Esophagus squamous epithelium (tissue), 5 donors: ENCODE measurements at regions not wholly inside any gene's neighbourhood (a gene's known extent, or its start where the extent isn't known, plus 50 kb on each side); places are given as distances from the start of the nearest gene placed in this dataset.

Experiments used
- DNase-seq: peaks from one replicate; lab custom pipeline; 2025; lab: John Stamatoyannopoulos, UW
- H3K27ac ChIP-seq, 4 donors: fragments of 200-600 bp; sonication (generic); one replicate each; pipeline ENCODE4 v1.5.1; 2016 to 2019; ENCODE audit warnings: mild to moderate bottlenecking in 1 of 4
- H3K27me3 ChIP-seq, 4 donors: fragments of 200-600 bp; sonication (generic); 1 replicate in 3 of 4; 2 replicates in 1 of 4; pipeline versions ENCODE4 v1.5.1 to v1.6.0; 2017 to 2021; ENCODE audit warnings: antibody characterized with exemption in 1 of 4
- H3K36me3 ChIP-seq, 3 donors: fragments of 200-600 bp; sonication (generic); one replicate each; pipeline ENCODE4 v1.5.1; 2016 to 2019
- H3K4me1 ChIP-seq, 3 donors: fragments of 200-600 bp; sonication (generic); one replicate each; pipeline ENCODE4 v1.5.1; 2017 to 2019
- H3K4me3 ChIP-seq, 4 donors: fragments of 200-600 bp; sonication (generic); 1 replicate in 3 of 4; 2 replicates in 1 of 4; pipeline ENCODE4 v1.5.1; 2016 to 2019; ENCODE audit warnings: mild to moderate bottlenecking in 2 of 4, moderate library complexity in 1 of 4
- H3K9me3 ChIP-seq, 3 donors: fragments of 200-600 bp; sonication (generic); one replicate each; pipeline ENCODE4 v1.5.1; 2016 to 2019
- POLR2A ChIP-seq, 4 donors: fragments of 450-650 bp; IDR thresholded peaks; one replicate each; pipeline ENCODE4 v1.6.1; 2017; ENCODE audit warnings: antibody characterized with exemption in 4 of 4, mild to moderate bottlenecking in 4 of 4, moderate library complexity in 3 of 4
- WGBS, 2 donors: methylation state at CpG; one replicate each; pipeline ENCODE4 v1.1.5; 2018; 5-methylcytosine and 5-hydroxymethylcytosine counted together
- intact Hi-C: fragments of 100-400 bp; cut with DNase I; formaldehyde crosslinking; loops from one replicate; pipeline ENCODE4 v1.15.0; 2022
- TF ChIP-seq, protein P1 (sequence below), 6 experiments: fragments of 450-650 bp in 4 of 6; fragments of 200-600 bp in 2 of 6; sonication (generic) in 2 of 6; IDR thresholded peaks; one replicate each; pipeline ENCODE4 v1.5.1; 2016 to 2019; ENCODE audit warnings: antibody characterized with exemption in 6 of 6, mild to moderate bottlenecking in 4 of 6, moderate library complexity in 4 of 6
- donor health status: DM: yes; HTN: yes; CAD: no.

DNA sequence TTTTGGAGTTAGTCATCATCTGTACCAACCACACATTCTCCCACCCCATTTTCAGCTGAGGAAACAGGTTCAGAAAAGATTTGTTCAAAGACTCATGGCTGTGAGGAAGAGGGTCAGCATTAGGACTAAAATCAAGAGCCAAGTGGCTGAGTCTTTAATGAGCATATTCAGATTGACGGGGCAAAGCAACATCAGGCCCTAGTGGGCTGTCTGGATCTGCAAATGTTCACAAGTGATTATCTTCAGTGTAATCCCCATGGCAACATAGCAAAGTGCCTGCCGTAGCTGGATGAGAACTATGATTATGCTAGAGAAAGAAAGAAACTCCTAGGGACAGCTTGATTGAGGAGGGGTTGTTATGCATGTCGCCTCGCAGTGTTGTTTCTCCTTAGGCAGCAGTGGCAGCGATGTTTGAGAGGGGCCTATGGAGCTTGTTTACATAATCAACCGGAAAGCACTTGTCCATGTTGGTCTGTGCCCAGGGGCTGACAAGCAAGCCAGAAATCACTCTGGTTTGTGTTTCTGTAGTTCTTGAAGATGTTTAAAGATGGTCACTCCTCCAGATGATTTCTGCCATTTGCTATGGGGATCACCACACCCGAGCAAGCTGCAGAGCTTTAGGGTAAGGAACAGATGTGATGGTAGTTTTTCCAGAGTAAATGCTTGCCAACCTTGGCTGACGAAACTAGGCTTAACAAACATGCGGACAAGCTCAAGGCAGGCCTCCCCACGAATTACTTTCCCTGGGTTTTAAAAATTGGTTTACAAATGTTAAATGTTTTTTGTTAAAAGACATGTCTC lies 124.3 kb upstream of the MLIP start:
- intact Hi-C loops, result no loop called here

DNA sequence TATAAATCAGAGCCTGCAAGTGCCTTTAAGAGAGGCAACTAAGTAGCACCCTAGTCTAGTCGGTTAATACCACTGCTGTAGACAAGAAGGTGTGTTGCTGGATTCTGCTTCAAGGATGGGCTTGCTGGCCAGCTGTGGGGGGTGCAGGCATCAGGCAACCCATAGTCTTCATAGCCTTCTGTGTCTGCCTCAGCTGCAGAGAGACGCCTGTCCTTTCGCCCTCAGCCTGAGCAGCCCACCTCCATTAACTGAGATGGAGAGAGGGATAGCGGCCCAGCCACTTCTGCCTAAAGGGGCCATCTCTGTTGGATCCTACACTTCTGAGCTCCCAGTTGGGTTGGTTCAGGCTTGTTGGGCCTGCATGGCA lies 123.7 kb upstream of the MLIP start:
- Histone ChIP-seq H3K4me1 (peaks cover 0 to 21% (median 13%) of the 10 kb centered on the region in 3 donors), H3K27me3 (no peaks in the 10 kb centered on the region), H3K9me3 (no peaks in the 10 kb centered on the region), H3K4me3 (no peak overlapping the region), H3K36me3 (no peaks in the 10 kb centered on the region), H3K27ac (no peak overlapping the region)
- WGBS, 2 donors, result 50 to 85% methylated on average over 1 to 4 of the region's 4 CpGs
- TF ChIP-seq POLR2A (IDR thresholded peaks at IDR 0.05), result no peak
- TF ChIP-seq, protein P1, sequence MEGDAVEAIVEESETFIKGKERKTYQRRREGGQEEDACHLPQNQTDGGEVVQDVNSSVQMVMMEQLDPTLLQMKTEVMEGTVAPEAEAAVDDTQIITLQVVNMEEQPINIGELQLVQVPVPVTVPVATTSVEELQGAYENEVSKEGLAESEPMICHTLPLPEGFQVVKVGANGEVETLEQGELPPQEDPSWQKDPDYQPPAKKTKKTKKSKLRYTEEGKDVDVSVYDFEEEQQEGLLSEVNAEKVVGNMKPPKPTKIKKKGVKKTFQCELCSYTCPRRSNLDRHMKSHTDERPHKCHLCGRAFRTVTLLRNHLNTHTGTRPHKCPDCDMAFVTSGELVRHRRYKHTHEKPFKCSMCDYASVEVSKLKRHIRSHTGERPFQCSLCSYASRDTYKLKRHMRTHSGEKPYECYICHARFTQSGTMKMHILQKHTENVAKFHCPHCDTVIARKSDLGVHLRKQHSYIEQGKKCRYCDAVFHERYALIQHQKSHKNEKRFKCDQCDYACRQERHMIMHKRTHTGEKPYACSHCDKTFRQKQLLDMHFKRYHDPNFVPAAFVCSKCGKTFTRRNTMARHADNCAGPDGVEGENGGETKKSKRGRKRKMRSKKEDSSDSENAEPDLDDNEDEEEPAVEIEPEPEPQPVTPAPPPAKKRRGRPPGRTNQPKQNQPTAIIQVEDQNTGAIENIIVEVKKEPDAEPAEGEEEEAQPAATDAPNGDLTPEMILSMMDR (IDR thresholded peaks at IDR 0.05), result no peak
- no peak for DNase-seq
- intact Hi-C loops, result no loop called here

More for the DNA sequence above, 124.3 kb upstream of the MLIP start:
- H3K4me3 ChIP-seq, result no peak overlapping the region
- DNase-seq, result no peak
- 38 to 39% methylated on average over 9 to 10 of the region's 10 CpGs for WGBS, 2 donors
- H3K9me3 ChIP-seq, result no peaks in the 10 kb centered on the region
- H3K27me3 ChIP-seq, result no peaks in the 10 kb centered on the region
- H3K27ac ChIP-seq, result no peak overlapping the region
- H3K4me1 ChIP-seq, result peaks cover 0 to 21% (median 13%) of the 10 kb centered on the region in 3 donors
- TF ChIP-seq, protein P1 (IDR thresholded peaks at IDR 0.05), result no peak
- TF ChIP-seq POLR2A (IDR thresholded peaks at IDR 0.05), result no peak
- H3K36me3 ChIP-seq, result no peaks in the 10 kb centered on the region

DNA sequence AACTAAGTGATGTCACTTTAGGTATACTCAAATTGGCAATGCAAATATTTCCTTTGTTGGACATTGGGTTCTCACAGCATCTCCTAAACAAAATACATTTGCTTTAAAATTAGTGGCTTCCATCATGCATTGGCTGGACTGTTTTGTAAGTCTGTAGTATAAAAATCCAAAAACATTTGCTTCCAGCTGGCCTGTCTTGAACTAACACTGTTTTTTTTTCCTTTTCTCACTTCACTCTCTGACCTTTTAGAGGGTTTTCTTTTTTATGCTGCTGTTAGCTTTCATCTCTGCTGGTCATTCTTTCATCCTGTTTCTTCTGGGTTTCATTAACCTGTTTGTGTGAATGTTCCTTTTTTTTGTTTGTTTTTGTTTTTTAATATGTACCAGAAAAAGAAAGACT lies 121.7 kb upstream of the MLIP start:
- no peak overlapping the region for H3K27ac ChIP-seq
- no peaks in the 10 kb centered on the region for H3K27me3 ChIP-seq
- intact Hi-C loops, result no loop called here
- peaks cover 0 to 17% (median 13%) of the 10 kb centered on the region in 3 donors for H3K4me1 ChIP-seq
- H3K4me3 ChIP-seq, result no peak overlapping the region
- H3K9me3 ChIP-seq, result no peaks in the 10 kb centered on the region
- DNase-seq, result no peak
- TF ChIP-seq, protein P1 (IDR thresholded peaks at IDR 0.05), result no peak
- TF ChIP-seq POLR2A (IDR thresholded peaks at IDR 0.05), result no peak
- H3K36me3 ChIP-seq, result no peaks in the 10 kb centered on the region

DNA sequence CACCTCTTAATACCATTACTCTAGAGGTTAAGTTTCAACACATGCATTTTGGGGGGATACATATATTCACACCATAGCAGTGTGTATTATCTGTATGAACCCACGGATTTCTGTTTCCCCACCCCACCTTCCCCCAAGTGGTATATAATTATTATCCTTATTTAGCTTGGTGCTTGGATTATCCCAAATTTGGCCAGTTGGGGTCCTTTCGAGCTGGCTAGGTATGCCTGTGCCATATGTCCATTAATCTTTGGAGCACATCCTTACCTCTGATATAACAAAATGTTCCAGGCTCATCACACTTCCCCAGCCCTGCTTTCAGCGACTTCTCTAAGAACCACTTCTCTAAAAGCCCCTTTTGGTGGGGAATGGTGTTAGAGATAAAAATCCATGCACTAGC lies 118.7 kb upstream of the MLIP start:
- intact Hi-C loops, result no loop called here
- H3K4me3 ChIP-seq, result no peak overlapping the region
- no peak for DNase-seq
- TF ChIP-seq, protein P1 (IDR thresholded peaks at IDR 0.05), result no peak
- TF ChIP-seq POLR2A (IDR thresholded peaks at IDR 0.05), result no peak
- 84 to 92% methylated on average over 3 of the region's 3 CpGs for WGBS, 2 donors
- no peaks in the 10 kb centered on the region for H3K4me1 ChIP-seq
- no peaks in the 10 kb centered on the region for H3K36me3 ChIP-seq
- no peaks in the 10 kb centered on the region for H3K27me3 ChIP-seq
- H3K27ac ChIP-seq, result no peak overlapping the region
- H3K9me3 ChIP-seq, result no peaks in the 10 kb centered on the region

DNA sequence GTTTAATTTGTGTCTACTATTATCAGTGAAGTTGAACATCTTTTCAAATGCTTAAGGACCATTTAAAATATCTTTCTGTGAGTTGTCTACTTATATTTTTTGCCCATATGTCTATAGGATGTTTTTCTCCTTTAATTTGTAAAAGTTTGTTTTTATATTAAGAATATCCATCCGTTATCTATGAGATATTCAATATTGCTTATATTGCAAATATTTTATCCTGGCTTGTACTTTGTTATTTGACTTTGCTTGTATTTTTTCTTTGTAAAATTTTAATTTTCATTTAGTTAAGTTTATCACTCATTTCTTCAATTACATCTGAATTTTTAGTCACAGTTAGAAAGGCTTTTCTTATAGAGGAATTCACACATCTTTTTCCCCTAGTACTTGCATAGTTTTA lies 117.0 kb upstream of the MLIP start:
- no peaks in the 10 kb centered on the region for H3K27me3 ChIP-seq
- H3K36me3 ChIP-seq, result no peaks in the 10 kb centered on the region
- TF ChIP-seq POLR2A (IDR thresholded peaks at IDR 0.05), result no peak
- TF ChIP-seq, protein P1 (IDR thresholded peaks at IDR 0.05), result no peak
- no peaks in the 10 kb centered on the region for H3K9me3 ChIP-seq
- no peak overlapping the region for H3K27ac ChIP-seq
- no peak overlapping the region for H3K4me3 ChIP-seq
- 87 to 91% methylated on average over 1 of the region's 1 CpG for WGBS, 2 donors
- no peak for DNase-seq
- no peaks in the 10 kb centered on the region for H3K4me1 ChIP-seq
- intact Hi-C loops, result no loop called here
